Endothelial cell (in vitro differentiated cells): ENCODE measurements at regions not wholly inside any gene's neighbourhood (a gene's known extent, or its start where the extent isn't known, plus 50 kb on each side); places are given as distances from the start of the nearest gene placed in this dataset.

Experiments used
- DNase-seq: peaks from one replicate; pipeline ENCODE4 v3.0.0; 2021; ENCODE audit warnings: low spot score
- H3K27ac Mint-ChIP-seq: one replicate; pipeline ENCODE4 v1.8.0; 2021; ENCODE audit warnings: mixed read lengths, inconsistent platforms; ENCODE audit not compliant: unreplicated experiment
- H3K27me3 Mint-ChIP-seq: one replicate; pipeline ENCODE4 v1.8.0; 2021; ENCODE audit warnings: mild to moderate bottlenecking, moderate library complexity, mixed read lengths, inconsistent platforms; ENCODE audit not compliant: unreplicated experiment
- H3K36me3 Mint-ChIP-seq: one replicate; pipeline ENCODE4 v1.8.0; 2021; ENCODE audit warnings: mild to moderate bottlenecking, low read depth, mixed read lengths, inconsistent platforms; ENCODE audit not compliant: unreplicated experiment
- H3K4me1 Mint-ChIP-seq: one replicate; pipeline ENCODE4 v1.8.0; 2021; ENCODE audit warnings: mild to moderate bottlenecking, mixed read lengths, inconsistent platforms; ENCODE audit not compliant: unreplicated experiment
- H3K4me3 Mint-ChIP-seq: one replicate; pipeline ENCODE4 v1.8.0; 2021; ENCODE audit warnings: mild to moderate bottlenecking, mixed read lengths, inconsistent platforms; ENCODE audit not compliant: unreplicated experiment
- H3K9me3 Mint-ChIP-seq: one replicate; pipeline ENCODE4 v1.8.0; 2021; ENCODE audit warnings: mixed read lengths, inconsistent platforms; ENCODE audit not compliant: unreplicated experiment
- CTCF ChIP-seq: fragments of 200-600 bp; sonication (generic); IDR thresholded peaks from one replicate; pipeline ENCODE4 v1.5.0; 2021; ENCODE audit warnings: antibody characterized with exemption; ENCODE audit not compliant: unreplicated experiment

- Mint-ChIP-seq H3K4me3 (no peak overlapping the region), H3K9me3 (no peaks in the 10 kb centered on the region), H3K4me1 (no peaks in the 10 kb centered on the region), H3K27me3 (no peaks in the 10 kb centered on the region), H3K36me3 (no peaks in the 10 kb centered on the region), H3K27ac (no peak overlapping the region)
- no peak for TF ChIP-seq CTCF
- DNase-seq, result no peak
Measured at GRCh38 chr1:194387531-194387930, 1201.1 kb upstream of the B3GALT2 start.

DNA sequence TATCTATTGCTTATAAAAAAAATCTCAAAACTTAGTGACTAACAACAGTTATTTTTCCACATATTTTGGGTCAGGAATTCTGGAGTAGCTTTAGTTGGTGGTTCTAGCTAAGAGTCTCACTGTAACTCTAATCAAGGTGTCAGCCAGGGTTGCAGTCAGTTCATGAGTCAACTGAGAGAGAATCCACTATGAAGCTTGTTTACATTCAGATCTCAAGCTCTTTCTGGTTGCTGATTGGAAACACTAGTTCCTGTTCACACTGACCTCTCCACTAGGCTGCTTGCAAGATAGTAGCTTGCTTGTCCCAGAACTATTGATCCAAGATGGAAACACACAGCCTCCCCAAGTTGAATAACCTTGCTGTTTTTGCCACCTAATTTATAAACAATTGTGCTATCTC, 1192.1 kb upstream of the B3GALT2 start:
- Mint-ChIP-seq H3K4me1 (no peaks in the 10 kb centered on the region), H3K36me3 (no peaks in the 10 kb centered on the region), H3K9me3 (no peaks in the 10 kb centered on the region), H3K27me3 (no peaks in the 10 kb centered on the region), H3K27ac (no peak overlapping the region), H3K4me3 (no peak overlapping the region)
- no peak for TF ChIP-seq CTCF
- DNase-seq, result no peak

- Mint-ChIP-seq H3K9me3 (no peaks in the 10 kb centered on the region), H3K4me1 (no peaks in the 10 kb centered on the region), H3K27ac (no peak overlapping the region), H3K27me3 (no peaks in the 10 kb centered on the region), H3K4me3 (no peak overlapping the region), H3K36me3 (no peaks in the 10 kb centered on the region)
- no peak for DNase-seq
- TF ChIP-seq CTCF, result no peak
Measured at GRCh38 chr1:194374649-194375048, 1188.2 kb upstream of the B3GALT2 start.

DNA sequence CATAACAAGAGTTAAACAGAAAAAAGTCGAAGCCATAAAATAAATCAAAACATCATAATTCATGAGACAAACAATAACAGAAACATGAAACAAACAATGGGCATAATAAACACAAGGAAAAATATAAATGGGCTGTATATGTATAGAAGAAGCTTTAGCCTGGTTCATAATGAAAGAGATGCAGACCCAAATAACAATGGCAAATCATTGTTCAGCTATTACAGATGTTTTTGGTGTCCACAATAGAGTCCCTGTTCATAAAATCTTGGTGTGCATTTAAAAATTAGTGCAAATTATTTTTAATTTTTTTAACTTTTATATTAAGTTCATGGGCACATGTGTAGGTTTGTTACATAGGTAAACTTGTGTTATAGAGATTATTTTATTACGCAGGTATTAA, 1185.9 kb upstream of the B3GALT2 start:
- no peak overlapping the region for H3K27ac Mint-ChIP-seq
- no peak overlapping the region for H3K4me3 Mint-ChIP-seq
- no peaks in the 10 kb centered on the region for H3K4me1 Mint-ChIP-seq
- H3K36me3 Mint-ChIP-seq, result no peaks in the 10 kb centered on the region
- no peak for TF ChIP-seq CTCF
- H3K27me3 Mint-ChIP-seq, result no peaks in the 10 kb centered on the region
- DNase-seq, result no peak
- no peaks in the 10 kb centered on the region for H3K9me3 Mint-ChIP-seq

DNA sequence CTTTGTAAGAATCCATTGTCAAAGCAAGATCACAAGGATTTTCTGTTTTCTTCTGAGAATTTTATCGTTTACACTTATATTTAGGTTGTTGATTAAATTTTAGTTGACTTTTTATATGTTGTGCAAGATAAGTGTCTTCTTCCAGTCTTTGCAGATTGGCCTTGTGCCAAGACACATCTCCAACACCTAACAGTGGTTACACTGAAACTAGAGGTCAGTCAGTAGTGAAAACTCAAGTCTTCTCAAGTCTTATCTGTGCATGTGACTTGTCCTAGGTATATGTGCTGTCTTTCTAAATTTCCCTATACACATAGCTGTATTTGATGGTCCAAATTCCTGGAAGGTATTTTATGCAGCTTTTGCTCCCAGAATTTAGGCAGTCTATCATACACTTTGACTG, 1183.2 kb upstream of the B3GALT2 start:
- no peak for DNase-seq
- Mint-ChIP-seq H3K4me3 (no peak overlapping the region), H3K27me3 (no peaks in the 10 kb centered on the region), H3K9me3 (no peaks in the 10 kb centered on the region), H3K4me1 (peaks cover 4% of the 10 kb centered on the region), H3K36me3 (no peaks in the 10 kb centered on the region), H3K27ac (no peak overlapping the region)
- no peak for TF ChIP-seq CTCF
